ENCODE measurements at regions not wholly inside any gene's neighbourhood (a gene's known extent, or its start where the extent isn't known, plus 50 kb on each side); places are given as distances from the start of the nearest gene placed in this dataset.
"Not testable (repeated sequence)": the region's sequence is repeated elsewhere in the genome, so short reads cannot be mapped to it uniquely, and the experiment has no call there.

- DNase-seq (ENCODE audit: low spot score) = no peak
- in situ Hi-C loops (cut with HindIII; ENCODE audit: low sequenced_read_pairs) = no loop called here
Measured at GRCh38 chr20:19918965-19919329, 98.2 kb upstream of the NAA20 start.

- in situ Hi-C loops (cut with HindIII; ENCODE audit: low sequenced_read_pairs) = no loop called here
- no peak for DNase-seq (ENCODE audit: low spot score)
Measured at GRCh38 chr20:19920381-19921138, 96.6 kb upstream of the NAA20 start.

- DNase-seq (ENCODE audit: low spot score) = no peak
- in situ Hi-C loops (cut with HindIII; ENCODE audit: low sequenced_read_pairs) = no loop called here
Measured at GRCh38 chr20:19921284-19921793, 95.8 kb upstream of the NAA20 start.

- in situ Hi-C loops (cut with HindIII; ENCODE audit: low sequenced_read_pairs); DNase-seq (ENCODE audit: low spot score): not testable (repeated sequence)
Measured at GRCh38 chr20:19921829-19922228, 95.3 kb upstream of the NAA20 start.

GRCh38 chr20:19922716-19923115 lies 94.4 kb upstream of the NAA20 start:
- DNase-seq (ENCODE audit: low spot score) = no peak
- in situ Hi-C loops (cut with HindIII; ENCODE audit: low sequenced_read_pairs) = no loop called here

- in situ Hi-C loops (cut with HindIII; ENCODE audit: low sequenced_read_pairs) = no loop called here
Measured at GRCh38 chr20:19923762-19924161, 93.4 kb upstream of the NAA20 start.

GRCh38 chr20:19924255-19924654 lies 92.9 kb upstream of the NAA20 start:
- no peak for DNase-seq (ENCODE audit: low spot score)
- in situ Hi-C loops (cut with HindIII; ENCODE audit: low sequenced_read_pairs) = no loop called here

More at GRCh38 chr20:19923762-19924161, 93.4 kb upstream of the NAA20 start:
- DNase-seq (ENCODE audit: low spot score) = no peak

- in situ Hi-C loops (cut with HindIII; ENCODE audit: low sequenced_read_pairs) = no loop called here
- DNase-seq (ENCODE audit: low spot score) = no peak
Measured at GRCh38 chr20:19926591-19926990, 90.6 kb upstream of the NAA20 start.

- in situ Hi-C loops (cut with HindIII; ENCODE audit: low sequenced_read_pairs) = no loop called here
Measured at GRCh38 chr20:19928328-19929011, 88.7 kb upstream of the NAA20 start.

GRCh38 chr20:19929012-19929360 lies 88.2 kb upstream of the NAA20 start:
- DNase-seq (ENCODE audit: low spot score) = no peak
- in situ Hi-C loops (cut with HindIII; ENCODE audit: low sequenced_read_pairs) = no loop called here

More at GRCh38 chr20:19928328-19929011, 88.7 kb upstream of the NAA20 start:
- DNase-seq (ENCODE audit: low spot score) = no peak

GRCh38 chr20:19929481-19930145 lies 87.5 kb upstream of the NAA20 start:
- no peak for DNase-seq (ENCODE audit: low spot score)
- in situ Hi-C loops (cut with HindIII; ENCODE audit: low sequenced_read_pairs) = no loop called here

- in situ Hi-C loops (cut with HindIII; ENCODE audit: low sequenced_read_pairs) = no loop called here
- no peak for DNase-seq (ENCODE audit: low spot score)
Measured at GRCh38 chr20:19930426-19930825, 86.7 kb upstream of the NAA20 start.

- in situ Hi-C loops (cut with HindIII; ENCODE audit: low sequenced_read_pairs) = no loop called here
- no peak for DNase-seq (ENCODE audit: low spot score)
Measured at GRCh38 chr20:19932170-19932667, 84.9 kb upstream of the NAA20 start.

GRCh38 chr20:19934792-19935491 lies 82.2 kb upstream of the NAA20 start:
- no peak for DNase-seq (ENCODE audit: low spot score)
- in situ Hi-C loops (cut with HindIII; ENCODE audit: low sequenced_read_pairs) = no loop called here

GRCh38 chr20:19935842-19936241 lies 81.3 kb upstream of the NAA20 start:
- DNase-seq (ENCODE audit: low spot score) = no peak
- in situ Hi-C loops (cut with HindIII; ENCODE audit: low sequenced_read_pairs) = no loop called here

GRCh38 chr20:19936466-19937200 lies 80.5 kb upstream of the NAA20 start:
- in situ Hi-C loops (cut with HindIII; ENCODE audit: low sequenced_read_pairs) = no loop called here
- no peak for DNase-seq (ENCODE audit: low spot score)

GRCh38 chr20:19937218-19937617 lies 79.9 kb upstream of the NAA20 start:
- no peak for DNase-seq (ENCODE audit: low spot score)
- in situ Hi-C loops (cut with HindIII; ENCODE audit: low sequenced_read_pairs) = no loop called here

GRCh38 chr20:19937651-19938420 lies 79.3 kb upstream of the NAA20 start:
- in situ Hi-C loops (cut with HindIII; ENCODE audit: low sequenced_read_pairs) = no loop called here
- DNase-seq (ENCODE audit: low spot score) = no peak
